NCI-H226 (cell line): ENCODE measurements at regions not wholly inside any gene's neighbourhood (a gene's known extent, or its start where the extent isn't known, plus 50 kb on each side); places are given as distances from the start of the nearest gene placed in this dataset.
"Not testable (repeated sequence)": the region's sequence is repeated elsewhere in the genome, so short reads cannot be mapped to it uniquely, and the experiment has no call there.

Experiments used
- DNase-seq: peaks from one replicate; pipeline ENCODE4 v3.0.0-alpha.2; 2015

DNA sequence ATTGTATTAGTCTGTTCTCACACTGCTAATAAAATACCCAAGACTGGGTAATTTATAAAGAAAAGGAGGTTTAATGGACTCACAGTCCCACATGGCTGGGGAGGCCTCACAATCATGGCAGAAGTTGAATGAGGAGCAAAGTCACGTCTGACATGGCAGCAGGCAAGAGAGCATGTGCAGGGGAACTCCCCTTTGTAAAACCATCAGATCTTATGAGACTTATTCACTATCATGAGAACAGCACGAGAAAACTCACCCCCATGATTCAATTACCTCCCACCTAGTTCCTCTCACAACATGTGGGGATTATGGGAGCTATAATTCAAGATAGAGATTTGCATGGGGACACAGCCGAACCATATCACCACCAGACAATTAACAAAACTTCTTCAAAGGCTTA is 84.4 kb upstream of the ANKRD1 start:
- DNase-seq = not testable (repeated sequence)

- DNase-seq = peak; percentile 10
Measured at GRCh38 chr10:91006001-91006751, 85.3 kb upstream of the ANKRD1 start.

GRCh38 chr10:91006752-91007346 is 86.0 kb upstream of the ANKRD1 start:
- no peak for DNase-seq

- DNase-seq = no peak
Measured at GRCh38 chr10:91007655-91008054, 86.8 kb upstream of the ANKRD1 start.

GRCh38 chr10:91009121-91009520 is 88.2 kb upstream of the ANKRD1 start:
- DNase-seq = no peak

GRCh38 chr10:91010952-91011351 is 90.1 kb upstream of the ANKRD1 start:
- no peak for DNase-seq

DNA sequence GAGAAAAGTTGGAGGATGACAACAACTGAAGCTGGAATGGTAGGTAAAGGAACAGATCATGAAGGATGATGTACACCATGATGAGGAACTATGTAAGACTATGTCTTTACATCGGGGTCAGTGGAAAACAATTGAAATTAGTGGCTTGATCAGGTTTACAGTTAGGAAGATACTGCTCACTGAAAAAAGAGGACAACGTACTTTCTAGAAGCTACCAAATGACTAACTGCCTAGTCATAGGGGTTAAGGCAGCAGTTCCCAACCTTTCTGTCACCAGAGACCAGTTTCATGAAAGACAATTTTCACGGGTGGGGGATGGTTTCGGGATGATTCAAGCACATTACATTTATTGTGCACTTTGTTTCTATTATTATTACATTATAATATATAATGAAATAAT is 91.6 kb upstream of the ANKRD1 start:
- no peak for DNase-seq

DNA sequence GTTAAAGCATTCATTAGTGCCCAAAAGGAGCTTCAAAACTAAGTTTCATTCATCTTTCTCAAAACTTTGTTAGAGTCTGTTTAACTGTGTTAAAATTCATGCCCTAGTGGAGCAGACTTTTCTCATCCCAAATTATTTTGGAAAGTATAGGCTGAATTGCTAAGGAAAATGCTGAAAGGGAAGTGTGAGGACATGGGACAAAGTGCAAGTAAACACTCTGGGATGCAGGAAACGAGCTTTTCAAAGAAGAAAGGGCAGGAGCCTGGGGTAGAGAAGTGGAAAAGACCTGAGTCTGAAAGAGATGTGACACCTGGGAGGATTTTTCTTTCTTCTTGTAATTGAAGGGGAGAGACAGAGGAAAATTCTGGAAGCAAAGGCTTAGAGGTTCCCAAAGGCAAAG is 93.1 kb upstream of the ANKRD1 start:
- no peak for DNase-seq

DNA sequence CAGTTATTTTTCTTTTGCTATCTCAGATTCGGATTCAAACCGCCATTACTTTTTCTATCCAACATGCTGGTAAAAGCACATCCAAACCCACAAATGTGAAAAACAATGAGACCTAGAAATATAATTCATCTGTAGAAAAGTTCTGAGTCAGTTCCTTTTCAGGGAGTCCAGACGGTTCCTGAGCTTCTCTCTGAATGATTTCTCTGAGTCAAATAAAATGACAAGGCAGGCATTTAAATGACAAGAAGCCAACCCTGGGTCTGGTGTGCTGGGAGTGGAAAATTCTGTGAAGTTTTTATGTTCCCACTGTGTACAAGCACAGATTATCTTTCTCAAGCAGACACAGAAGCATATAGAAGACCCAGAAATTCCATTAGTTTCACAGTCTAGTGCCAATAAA is 96.3 kb upstream of the ANKRD1 start:
- DNase-seq = no peak

- DNase-seq = no peak
Measured at GRCh38 chr10:91021901-91022300, 101.0 kb upstream of the ANKRD1 start.

DNA sequence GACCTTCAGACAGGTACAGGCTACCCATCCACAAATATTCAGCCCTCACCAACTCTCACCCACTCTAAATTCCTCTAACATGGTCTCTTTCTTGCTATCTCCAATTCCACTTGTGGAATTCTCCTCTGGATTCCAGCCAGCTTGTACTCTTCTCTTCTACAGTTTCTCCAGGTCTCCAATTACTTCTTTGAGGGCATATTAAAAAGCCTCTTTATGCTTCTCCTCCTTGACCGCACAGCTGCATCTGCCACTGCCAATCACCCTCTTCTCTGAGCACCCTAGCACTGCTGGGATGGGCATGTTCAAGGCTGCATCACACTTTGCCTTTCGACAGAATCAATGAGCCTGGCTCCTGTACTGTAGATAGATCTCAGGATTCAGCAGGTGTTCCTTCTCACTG is 101.5 kb upstream of the ANKRD1 start:
- DNase-seq = no peak

DNA sequence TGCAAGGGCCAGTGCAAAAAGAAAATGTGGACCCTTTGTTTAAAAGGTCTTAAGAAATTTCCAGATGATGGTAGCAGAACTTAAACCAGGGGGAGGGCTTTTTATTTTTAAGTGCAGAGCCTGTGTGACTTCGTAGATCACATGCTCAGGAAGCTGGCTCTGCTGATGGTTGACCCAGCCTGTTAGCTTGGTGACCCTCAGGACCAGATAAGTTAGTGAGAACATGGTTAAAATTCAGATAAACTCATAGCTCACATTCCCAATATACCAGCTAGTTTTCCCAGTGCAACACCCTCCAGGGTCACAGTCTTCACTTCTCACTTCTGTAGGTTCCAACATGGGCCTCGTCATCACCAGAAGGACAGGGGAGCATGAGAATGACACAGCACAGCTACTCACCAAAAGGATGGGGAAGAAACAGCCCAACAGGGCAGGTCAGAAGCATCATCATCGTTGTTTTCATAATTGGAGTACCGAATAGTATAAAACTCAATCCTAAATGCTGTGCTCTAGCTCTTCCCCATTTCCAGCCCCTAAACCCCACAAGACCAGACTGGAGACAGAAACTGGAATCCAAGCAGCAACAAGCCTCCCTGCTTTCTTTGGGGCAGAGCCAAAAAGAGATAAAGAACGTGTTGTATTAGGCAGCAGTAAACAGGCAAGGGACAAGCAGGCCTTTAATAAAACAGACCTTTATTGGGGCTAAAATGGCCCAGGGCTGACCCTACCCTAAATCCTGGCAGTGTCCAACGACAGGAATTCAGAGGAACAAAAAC is 102.2 kb upstream of the ANKRD1 start:
- DNase-seq = no peak

DNA sequence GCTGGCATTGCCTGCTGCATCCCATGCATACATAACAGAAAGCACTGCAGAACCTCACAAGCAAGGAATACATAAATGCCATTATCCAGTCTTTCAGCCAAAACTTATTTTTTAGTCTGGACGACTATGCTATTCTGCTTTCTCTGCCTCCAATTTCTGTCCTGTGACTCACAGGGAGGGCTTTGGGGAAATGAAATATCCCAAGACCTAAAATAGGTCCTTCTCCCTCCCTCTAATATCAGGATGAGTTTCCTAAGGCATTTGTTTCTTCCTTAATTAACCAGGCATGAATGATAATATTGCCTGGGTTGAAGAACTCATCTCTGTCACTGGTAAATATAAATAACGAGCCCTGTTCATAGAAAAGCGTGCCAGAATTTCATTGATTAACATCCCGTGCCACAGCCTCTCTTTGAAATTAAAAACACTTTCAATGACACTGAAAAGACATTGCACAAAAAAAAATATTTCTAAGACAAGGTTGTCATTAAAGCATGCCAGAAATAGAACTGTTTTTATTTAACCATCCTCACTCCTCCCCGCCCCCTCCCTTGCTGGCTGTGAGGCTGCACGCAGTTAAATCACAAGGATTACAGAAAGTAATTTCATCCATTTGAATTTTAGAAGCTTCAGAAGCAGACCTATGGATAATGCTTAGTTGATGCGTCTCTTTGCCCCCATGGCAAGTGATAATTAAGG is 103.0 kb upstream of the ANKRD1 start:
- no peak for DNase-seq

DNA sequence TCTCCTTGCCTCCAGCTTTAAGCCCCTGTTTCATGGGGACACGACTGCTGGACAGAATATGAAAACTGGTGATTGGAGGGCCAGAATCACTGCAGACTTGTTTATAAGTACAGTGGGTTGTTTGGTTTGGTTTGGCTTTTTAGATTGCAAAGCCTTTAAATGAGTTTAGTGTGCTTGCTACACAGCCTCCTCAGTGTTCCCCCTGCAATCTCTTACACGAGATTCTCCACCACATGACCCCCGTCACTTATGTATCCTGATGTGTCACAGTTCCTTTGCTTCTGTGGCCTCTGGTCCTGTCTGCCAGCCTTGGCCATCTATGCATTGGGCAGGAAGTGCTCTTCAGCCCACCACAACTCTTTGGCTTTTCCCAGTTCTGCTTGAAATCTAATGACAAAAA is 103.7 kb upstream of the ANKRD1 start:
- DNase-seq = no peak

GRCh38 chr10:91032611-91033206 is 111.8 kb upstream of the ANKRD1 start:
- DNase-seq = peak; percentile 10

DNA sequence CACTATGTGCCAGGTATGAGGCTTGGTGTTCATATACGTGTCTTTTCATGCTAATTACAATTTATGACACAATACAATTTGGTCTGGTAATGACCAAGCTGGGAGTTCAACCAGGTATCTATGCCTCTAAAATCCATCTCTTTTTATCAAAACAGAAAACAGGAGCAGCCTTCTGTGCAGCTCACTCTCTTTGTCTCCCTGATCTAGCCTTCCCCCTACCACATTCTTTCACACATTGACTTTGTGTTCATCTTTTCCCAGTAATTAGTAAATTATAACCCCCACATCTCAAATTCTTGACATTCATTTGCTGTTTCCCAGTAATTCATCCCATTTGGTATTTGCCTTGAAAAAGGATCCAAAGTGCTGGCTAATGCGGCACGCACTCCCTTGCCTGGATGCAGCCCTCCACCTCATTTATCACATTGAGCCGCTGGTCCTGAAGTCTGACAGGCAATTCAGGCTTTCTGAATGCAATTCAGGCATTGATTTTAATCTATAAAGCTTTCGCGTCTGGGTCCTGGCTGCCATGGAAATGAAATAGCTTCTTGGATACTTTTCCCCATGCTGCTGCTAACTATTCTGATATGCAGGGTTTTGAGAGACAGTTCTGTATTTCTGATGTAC is 112.5 kb upstream of the ANKRD1 start:
- no peak for DNase-seq

- no peak for DNase-seq
Measured at GRCh38 chr10:91034042-91034441, 113.2 kb upstream of the ANKRD1 start.

- DNase-seq = no peak
Measured at GRCh38 chr10:91034494-91035159, 113.7 kb upstream of the ANKRD1 start.

GRCh38 chr10:91035650-91036292 is 114.9 kb upstream of the ANKRD1 start:
- no peak for DNase-seq

DNA sequence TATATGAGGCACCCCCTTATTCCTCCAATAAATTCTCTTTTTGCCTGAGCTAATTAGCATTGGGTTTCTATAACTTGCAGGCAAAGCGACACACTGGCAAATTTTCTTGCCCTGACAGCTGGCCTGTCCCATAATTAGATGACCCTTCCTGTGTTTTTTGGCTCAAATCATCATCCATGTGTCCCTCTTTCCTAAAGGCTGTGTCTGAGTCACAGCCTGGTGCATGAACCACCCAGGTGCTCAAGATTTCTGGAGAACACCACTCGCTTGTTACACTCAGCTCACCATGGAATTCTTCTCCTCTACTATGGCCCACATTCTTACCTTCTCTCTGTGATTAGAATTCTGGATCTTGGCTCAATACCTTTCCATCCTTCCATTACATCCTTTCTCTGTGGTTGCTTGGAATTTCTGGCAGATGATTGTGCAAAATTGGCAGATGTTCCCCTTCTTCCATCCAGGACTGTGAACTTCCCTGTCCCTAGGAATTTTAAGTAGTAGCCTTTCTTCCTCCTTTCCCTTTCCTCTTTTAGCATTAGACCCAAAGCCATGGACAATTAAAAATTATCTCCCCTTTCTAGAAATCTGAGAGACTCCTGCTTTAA is 116.0 kb upstream of the ANKRD1 start:
- peak; percentile 16 for DNase-seq

DNA sequence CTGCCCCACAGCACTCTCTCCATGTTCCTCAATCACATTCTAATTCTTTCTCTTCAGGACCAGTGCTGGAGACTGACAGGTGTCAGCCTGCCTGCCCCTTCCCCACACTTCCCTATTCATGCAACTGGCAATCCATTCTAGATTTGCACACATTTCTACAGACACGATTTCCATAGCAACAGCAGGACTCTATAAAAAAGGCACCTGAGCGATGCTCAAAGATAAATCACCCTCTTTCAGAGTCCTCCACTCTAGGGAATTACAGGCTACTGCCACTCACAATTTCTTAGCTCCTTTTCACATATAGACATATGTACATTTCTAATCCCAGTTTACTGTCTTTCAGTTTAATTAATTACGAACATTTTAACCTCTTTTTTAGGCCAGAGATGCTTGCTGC is 118.1 kb upstream of the ANKRD1 start:
- no peak for DNase-seq
